Large intestine (tissue), 3 donors: ENCODE measurements at regions not wholly inside any gene's neighbourhood (a gene's known extent, or its start where the extent isn't known, plus 50 kb on each side); places are given as distances from the start of the nearest gene placed in this dataset.

Experiments used
- DNase-seq, 2 donors: peaks; one replicate each; pipeline versions ENCODE4 v3.0.0 to v3.0.0-alpha.2; 2013
- H3K27ac ChIP-seq: one replicate; pipeline ENCODE4 v1.5.1; 2013; ENCODE audit warnings: low read length
- H3K27me3 ChIP-seq: 2 replicates; pipeline ENCODE4 v1.6.1; 2013; ENCODE audit warnings: low read length; ENCODE audit not compliant: control insufficient read depth, insufficient read depth
- H3K36me3 ChIP-seq: 2 replicates; pipeline ENCODE4 v1.6.1; 2013; ENCODE audit warnings: low read length; ENCODE audit not compliant: control insufficient read depth, insufficient read depth
- H3K4me1 ChIP-seq: one replicate; pipeline ENCODE4 v1.6.1; 2013; ENCODE audit warnings: low read length; ENCODE audit not compliant: control insufficient read depth, insufficient read depth
- H3K4me3 ChIP-seq: one replicate; pipeline ENCODE4 v1.5.1; 2013; ENCODE audit warnings: low read length
- H3K9me3 ChIP-seq: one replicate; pipeline ENCODE4 v1.6.1; 2013; ENCODE audit warnings: mild to moderate bottlenecking, low read depth, low read length, moderate library complexity; ENCODE audit not compliant: control insufficient read depth
- WGBS: methylation state at CpG from one replicate; pipeline ENCODE4 v1.1.5; 2013; ENCODE audit warnings: low lambda C conversion rate; ENCODE audit not compliant: insufficient coverage; 5-methylcytosine and 5-hydroxymethylcytosine counted together

- Histone ChIP-seq H3K27ac (no peak overlapping the region), H3K9me3 (no peaks in the 10 kb centered on the region), H3K4me1 (no peaks in the 10 kb centered on the region), H3K4me3 (no peak overlapping the region), H3K27me3 (no peaks in the 10 kb centered on the region), H3K36me3 (no peaks in the 10 kb centered on the region)
- no peak for DNase-seq
- WGBS: 69% methylated on average over 2 of the region's 3 CpGs
Observed at GRCh38 chr21:14903172-14903865, 161.5 kb downstream of the NRIP1 start.

- Histone ChIP-seq H3K36me3 (no peaks in the 10 kb centered on the region), H3K4me3 (no peak overlapping the region), H3K4me1 (no peaks in the 10 kb centered on the region), H3K27ac (no peak overlapping the region), H3K27me3 (no peaks in the 10 kb centered on the region), H3K9me3 (no peaks in the 10 kb centered on the region)
- no peak for DNase-seq
- no CpG with 5 or more reads among the region's 3 CpGs for WGBS
Observed at GRCh38 chr21:14901482-14901958, 163.3 kb downstream of the NRIP1 start.

- H3K27ac ChIP-seq: no peak overlapping the region
- no peak overlapping the region for H3K4me3 ChIP-seq
- no peaks in the 10 kb centered on the region for H3K36me3 ChIP-seq
- DNase-seq: no peak
- no peaks in the 10 kb centered on the region for H3K9me3 ChIP-seq
- H3K4me1 ChIP-seq: no peaks in the 10 kb centered on the region
- WGBS: 80% methylated on average over 1 of the region's 1 CpG
- no peaks in the 10 kb centered on the region for H3K27me3 ChIP-seq
Observed at GRCh38 chr21:14900611-14901010, 164.2 kb downstream of the NRIP1 start.

GRCh38 chr21:14900058-14900457, 164.7 kb downstream of the NRIP1 start:
- DNase-seq: no peak
- Histone ChIP-seq H3K27me3 (no peaks in the 10 kb centered on the region), H3K4me1 (no peaks in the 10 kb centered on the region), H3K36me3 (no peaks in the 10 kb centered on the region), H3K9me3 (no peaks in the 10 kb centered on the region), H3K4me3 (no peak overlapping the region), H3K27ac (no peak overlapping the region)

- WGBS: 100% methylated on average over 1 of the region's 2 CpGs
- no peak for DNase-seq
- no peak overlapping the region for H3K27ac ChIP-seq
Observed at GRCh38 chr21:14895792-14896191, 169.0 kb downstream of the NRIP1 start.

GRCh38 chr21:14890141-14890540, 174.7 kb downstream of the NRIP1 start:
- no peak for DNase-seq
- no peaks in the 10 kb centered on the region for H3K27me3 ChIP-seq
- peak overlapping the region; percentile 15 for H3K27ac ChIP-seq
- no peak overlapping the region for H3K4me3 ChIP-seq
- 100% methylated on average over 2 of the region's 2 CpGs for WGBS
- peaks cover 16% of the 10 kb centered on the region for H3K4me1 ChIP-seq
- no peaks in the 10 kb centered on the region for H3K36me3 ChIP-seq
- H3K9me3 ChIP-seq: no peaks in the 10 kb centered on the region

More at GRCh38 chr21:14895792-14896191, 169.0 kb downstream of the NRIP1 start:
- H3K9me3 ChIP-seq: no peaks in the 10 kb centered on the region
- H3K4me3 ChIP-seq: no peak overlapping the region
- no peaks in the 10 kb centered on the region for H3K27me3 ChIP-seq
- no peaks in the 10 kb centered on the region for H3K36me3 ChIP-seq
- H3K4me1 ChIP-seq: no peaks in the 10 kb centered on the region

- no peaks in the 10 kb centered on the region for H3K27me3 ChIP-seq
- H3K36me3 ChIP-seq: no peaks in the 10 kb centered on the region
- H3K9me3 ChIP-seq: no peaks in the 10 kb centered on the region
- DNase-seq: peak; percentile 82 to 94
- H3K4me3 ChIP-seq: no peak overlapping the region
- peak overlapping the region; percentile 87 for H3K27ac ChIP-seq
- peaks cover 16% of the 10 kb centered on the region for H3K4me1 ChIP-seq
- WGBS: 40% methylated on average over 1 of the region's 5 CpGs
Observed at GRCh38 chr21:14889080-14889810, 175.6 kb downstream of the NRIP1 start.

GRCh38 chr21:14888202-14888601, 176.6 kb downstream of the NRIP1 start:
- Histone ChIP-seq H3K9me3 (no peaks in the 10 kb centered on the region), H3K4me1 (peaks cover 16% of the 10 kb centered on the region), H3K27ac (peak overlapping the region; percentile 87), H3K27me3 (no peaks in the 10 kb centered on the region), H3K4me3 (no peak overlapping the region), H3K36me3 (no peaks in the 10 kb centered on the region)
- 20% methylated on average over 1 of the region's 1 CpG for WGBS
- peak; percentile 41 to 69 for DNase-seq

- H3K36me3 ChIP-seq: no peaks in the 10 kb centered on the region
- no peaks in the 10 kb centered on the region for H3K27me3 ChIP-seq
- WGBS: no CpG with 5 or more reads among the region's 1 CpG
- no peak overlapping the region for H3K4me3 ChIP-seq
- H3K9me3 ChIP-seq: no peaks in the 10 kb centered on the region
- peaks cover 16% of the 10 kb centered on the region for H3K4me1 ChIP-seq
- H3K27ac ChIP-seq: no peak overlapping the region
- no peak for DNase-seq
Observed at GRCh38 chr21:14886001-14886400, 178.8 kb downstream of the NRIP1 start.

- WGBS: no CpG with 5 or more reads among the region's 1 CpG
- Histone ChIP-seq H3K4me1 (peaks cover 7% of the 10 kb centered on the region), H3K27me3 (no peaks in the 10 kb centered on the region), H3K9me3 (no peaks in the 10 kb centered on the region), H3K36me3 (no peaks in the 10 kb centered on the region), H3K4me3 (no peak overlapping the region), H3K27ac (no peak overlapping the region)
- no peak for DNase-seq
Observed at GRCh38 chr21:14883351-14883750, 181.4 kb downstream of the NRIP1 start.
